Mucosa of rectum (tissue), 2 donors: ENCODE measurements at regions not wholly inside any gene's neighbourhood (a gene's known extent, or its start where the extent isn't known, plus 50 kb on each side); places are given as distances from the start of the nearest gene placed in this dataset.

Source experiments
- H3K27ac ChIP-seq, 2 donors: one replicate each; pipeline ENCODE4 v1.7.0; 2013; ENCODE audit warnings: inconsistent platforms in 2 of 2, low read depth in 2 of 2, low read length in 2 of 2
- H3K27me3 ChIP-seq, 2 donors: one replicate each; pipeline ENCODE4 v1.7.0; 2013; ENCODE audit warnings: low read length in 2 of 2; ENCODE audit not compliant: control insufficient read depth in 2 of 2, insufficient read depth in 2 of 2
- H3K36me3 ChIP-seq, 2 donors: one replicate each; pipeline ENCODE4 v1.7.0; 2013; ENCODE audit warnings: low read length in 2 of 2; ENCODE audit not compliant: control insufficient read depth in 2 of 2, insufficient read depth in 2 of 2
- H3K4me1 ChIP-seq, 2 donors: one replicate each; pipeline ENCODE4 v1.7.0; 2013; ENCODE audit warnings: low read length in 2 of 2, mild to moderate bottlenecking in 1 of 2; ENCODE audit not compliant: control insufficient read depth in 2 of 2, insufficient read depth in 2 of 2
- H3K4me3 ChIP-seq, 2 donors: one replicate each; pipeline ENCODE4 v1.7.0; 2013; ENCODE audit warnings: low read length in 2 of 2
- H3K9ac ChIP-seq, 2 donors: one replicate each; pipeline ENCODE4 v1.7.0; 2013; ENCODE audit warnings: low read length in 2 of 2, low read depth in 1 of 2, mild to moderate bottlenecking in 1 of 2
- H3K9me3 ChIP-seq, 2 donors: one replicate each; pipeline ENCODE4 v1.7.0; 2013; ENCODE audit warnings: low read length in 2 of 2; ENCODE audit not compliant: control insufficient read depth in 2 of 2
- donor health status: healthy.
- donor health status: Normal muscosa, but diverticular disease.

- Histone ChIP-seq H3K9ac (no peak overlapping the region), H3K36me3 (no peaks in the 10 kb centered on the region), H3K4me3 (no peak overlapping the region), H3K9me3 (no peaks in the 10 kb centered on the region), H3K4me1 (no peaks in the 10 kb centered on the region), H3K27ac (no peak overlapping the region), H3K27me3 (no peaks in the 10 kb centered on the region)
These were observed 352.9 kb downstream of the LPIN1 start for GRCh38 chr2:12099374-12099773.

DNA sequence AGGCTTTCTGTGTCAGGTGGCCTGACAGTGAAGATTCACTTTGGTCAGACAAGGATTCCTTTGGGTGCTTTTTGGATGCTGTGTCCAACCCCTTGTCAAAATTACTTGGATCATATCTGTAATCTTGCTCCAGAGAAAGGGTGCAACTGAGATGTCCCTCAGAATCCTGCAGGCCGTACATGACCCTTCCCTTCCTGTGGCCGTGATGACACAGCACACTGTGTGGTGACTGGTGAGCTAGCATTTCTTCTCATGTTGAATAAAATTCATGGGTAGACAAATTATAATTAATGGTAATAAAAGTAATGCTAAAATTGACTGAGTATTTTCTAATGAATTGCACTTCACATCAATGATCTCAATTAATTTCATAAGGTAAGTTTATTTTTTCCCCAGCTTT, 356.2 kb downstream of the LPIN1 start:
- H3K9me3 ChIP-seq = no peaks in the 10 kb centered on the region
- no peaks in the 10 kb centered on the region for H3K27me3 ChIP-seq
- H3K4me1 ChIP-seq = no peaks in the 10 kb centered on the region
- H3K36me3 ChIP-seq = no peaks in the 10 kb centered on the region
- H3K27ac ChIP-seq = no peak overlapping the region
- H3K9ac ChIP-seq = no peak overlapping the region
- H3K4me3 ChIP-seq = no peak overlapping the region

DNA sequence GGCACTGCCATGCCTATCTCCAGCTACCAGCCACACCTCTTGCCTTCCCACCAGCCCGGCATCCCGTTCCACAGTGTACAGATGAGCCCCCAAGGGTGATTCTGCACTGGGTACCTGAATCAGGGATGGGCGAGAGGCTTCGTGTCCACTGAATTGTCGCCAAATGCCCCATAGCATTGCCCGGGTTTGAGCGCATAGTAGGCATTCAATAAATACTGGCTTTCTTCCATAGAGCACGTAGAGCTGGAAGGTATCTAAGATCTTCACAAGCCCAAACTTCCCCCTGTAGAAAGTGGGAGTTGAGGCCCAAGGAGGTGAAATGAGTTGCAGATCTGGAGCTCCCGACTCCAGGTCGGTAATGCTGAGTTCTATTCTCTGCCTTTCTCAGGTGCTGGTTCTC, 358.7 kb downstream of the LPIN1 start:
- H3K27me3 ChIP-seq = no peaks in the 10 kb centered on the region
- no peaks in the 10 kb centered on the region for H3K4me1 ChIP-seq
- no peak overlapping the region for H3K27ac ChIP-seq
- H3K9me3 ChIP-seq = no peaks in the 10 kb centered on the region
- H3K9ac ChIP-seq = no peak overlapping the region
- no peak overlapping the region for H3K4me3 ChIP-seq
- H3K36me3 ChIP-seq = no peaks in the 10 kb centered on the region

DNA sequence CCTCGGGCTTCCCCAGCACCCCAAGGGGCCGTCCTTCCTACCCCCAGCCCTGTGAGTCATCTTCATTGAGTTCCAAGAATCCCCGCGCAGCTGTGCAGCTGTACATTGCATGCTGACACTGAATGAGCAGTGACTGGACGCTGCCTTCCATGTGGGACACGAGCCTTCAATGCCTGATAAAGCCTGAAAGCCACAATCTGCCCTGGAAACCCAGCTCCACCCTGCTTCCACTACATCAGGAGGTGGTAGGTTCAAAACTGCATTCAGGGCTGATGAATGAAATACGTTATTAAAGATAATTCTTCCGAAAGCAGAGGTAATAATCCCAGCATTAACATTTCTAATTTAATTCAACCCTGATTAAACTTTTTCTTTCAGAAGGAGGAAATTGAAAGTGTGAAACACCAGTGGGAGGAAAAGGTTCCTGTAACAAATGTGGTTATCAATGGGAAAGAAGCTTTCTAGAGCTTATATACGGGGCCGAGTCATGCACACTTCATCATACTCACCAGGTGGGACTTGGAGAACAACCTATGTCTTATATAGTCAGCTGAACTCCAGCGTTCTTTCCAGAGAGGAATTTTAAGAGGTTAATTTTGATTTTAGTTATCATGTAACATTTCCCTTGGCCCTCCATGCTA, 360.1 kb downstream of the LPIN1 start:
- Histone ChIP-seq H3K9me3 (no peaks in the 10 kb centered on the region), H3K4me3 (no peak overlapping the region), H3K4me1 (no peaks in the 10 kb centered on the region)

GRCh38 chr2:12107321-12107720, 360.9 kb downstream of the LPIN1 start:
- H3K4me1 ChIP-seq = no peaks in the 10 kb centered on the region
- H3K36me3 ChIP-seq = no peaks in the 10 kb centered on the region
- H3K27me3 ChIP-seq = no peaks in the 10 kb centered on the region
- no peak overlapping the region for H3K4me3 ChIP-seq
- H3K27ac ChIP-seq = no peak overlapping the region
- no peak overlapping the region for H3K9ac ChIP-seq
- no peaks in the 10 kb centered on the region for H3K9me3 ChIP-seq

More for the DNA sequence above, 360.1 kb downstream of the LPIN1 start:
- Histone ChIP-seq H3K27ac (no peak overlapping the region), H3K27me3 (no peaks in the 10 kb centered on the region), H3K36me3 (no peaks in the 10 kb centered on the region), H3K9ac (no peak overlapping the region)

GRCh38 chr2:12107939-12108338, 361.5 kb downstream of the LPIN1 start:
- no peaks in the 10 kb centered on the region for H3K4me1 ChIP-seq
- no peak overlapping the region for H3K9ac ChIP-seq
- no peak overlapping the region for H3K27ac ChIP-seq
- no peak overlapping the region for H3K4me3 ChIP-seq
- no peaks in the 10 kb centered on the region for H3K27me3 ChIP-seq
- H3K36me3 ChIP-seq = no peaks in the 10 kb centered on the region
- no peaks in the 10 kb centered on the region for H3K9me3 ChIP-seq

DNA sequence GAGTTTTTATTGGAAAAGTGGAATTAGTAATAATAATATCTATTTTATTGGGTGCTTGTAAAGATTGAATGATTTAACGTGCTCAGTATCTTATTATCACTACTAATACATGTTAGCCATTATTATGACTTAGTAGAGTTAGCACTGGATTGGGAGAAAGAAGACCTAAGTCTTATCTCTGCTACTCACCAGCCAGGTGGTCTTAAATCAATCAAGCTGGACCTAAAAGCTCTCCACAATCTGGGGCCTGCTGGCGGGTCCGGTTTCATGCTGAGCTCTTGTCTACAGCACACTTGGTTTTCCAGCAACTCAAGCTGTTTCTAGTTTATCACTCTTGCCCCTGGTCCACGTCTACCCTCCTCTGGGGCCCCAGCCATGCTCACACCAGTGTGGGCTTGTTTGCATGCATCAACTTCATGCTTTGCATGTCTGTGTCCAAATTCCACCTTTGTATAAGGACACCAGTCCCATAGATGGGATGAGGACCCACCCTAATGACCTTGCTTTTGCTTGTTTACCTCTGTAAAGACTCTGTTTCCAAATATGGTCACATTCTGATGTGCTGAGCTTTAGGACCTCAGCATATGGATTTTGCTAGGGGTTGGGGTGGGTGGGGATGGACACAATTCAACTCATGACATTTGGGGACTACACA, 363.1 kb downstream of the LPIN1 start:
- no peaks in the 10 kb centered on the region for H3K36me3 ChIP-seq
- H3K27ac ChIP-seq = no peak overlapping the region
- no peak overlapping the region for H3K4me3 ChIP-seq
- H3K27me3 ChIP-seq = no peaks in the 10 kb centered on the region
- no peak overlapping the region for H3K9ac ChIP-seq
- H3K9me3 ChIP-seq = no peaks in the 10 kb centered on the region
- H3K4me1 ChIP-seq = no peaks in the 10 kb centered on the region

- no peak overlapping the region for H3K27ac ChIP-seq
- no peak overlapping the region for H3K4me3 ChIP-seq
- no peaks in the 10 kb centered on the region for H3K4me1 ChIP-seq
- no peaks in the 10 kb centered on the region for H3K27me3 ChIP-seq
- H3K9ac ChIP-seq = no peak overlapping the region
- H3K9me3 ChIP-seq = no peaks in the 10 kb centered on the region
- H3K36me3 ChIP-seq = no peaks in the 10 kb centered on the region
These were observed 363.6 kb downstream of the LPIN1 start for GRCh38 chr2:12110074-12110473.

DNA sequence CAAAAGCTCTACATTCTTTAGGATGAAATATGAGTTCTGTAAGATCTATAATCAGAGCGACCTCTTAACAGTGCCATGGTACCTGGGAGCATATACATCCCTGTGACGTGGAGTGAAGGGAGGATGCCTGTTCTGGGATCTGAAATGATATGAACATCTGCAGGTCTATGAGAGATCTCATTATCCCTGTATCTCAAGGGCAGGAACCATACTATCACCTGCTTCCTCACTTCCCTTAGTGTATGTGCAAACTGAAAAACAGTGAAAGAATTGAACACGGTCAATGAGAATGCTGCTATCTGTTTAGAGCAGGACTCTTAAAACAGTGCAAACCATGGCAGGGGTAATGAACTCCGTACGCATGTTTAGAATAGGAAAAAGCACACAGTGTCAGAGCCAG, 364.0 kb downstream of the LPIN1 start:
- no peaks in the 10 kb centered on the region for H3K36me3 ChIP-seq
- no peak overlapping the region for H3K27ac ChIP-seq
- no peaks in the 10 kb centered on the region for H3K4me1 ChIP-seq
- H3K4me3 ChIP-seq = no peak overlapping the region
- H3K9ac ChIP-seq = no peak overlapping the region
- no peaks in the 10 kb centered on the region for H3K27me3 ChIP-seq
- no peaks in the 10 kb centered on the region for H3K9me3 ChIP-seq

DNA sequence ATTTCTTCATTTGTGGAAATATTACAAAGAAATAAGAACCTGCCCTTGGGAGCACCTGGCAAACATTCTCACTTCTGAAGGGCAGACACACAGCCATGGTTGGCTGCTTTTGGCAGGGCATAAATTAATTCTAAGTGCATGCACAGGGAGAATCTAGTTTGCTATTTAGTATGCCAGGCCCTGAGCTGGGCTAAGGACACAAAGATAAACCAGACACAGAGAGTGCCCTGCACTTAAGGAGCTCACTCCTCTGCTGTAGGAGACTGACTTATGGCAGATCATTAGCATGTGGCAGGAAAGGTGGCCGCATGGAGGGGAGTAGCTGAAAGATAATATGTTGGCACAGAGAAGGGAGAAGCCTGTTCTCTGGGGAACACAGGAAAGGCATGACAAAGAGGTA, 367.0 kb downstream of the LPIN1 start:
- H3K27ac ChIP-seq = no peak overlapping the region
- H3K4me3 ChIP-seq = no peak overlapping the region
- no peaks in the 10 kb centered on the region for H3K27me3 ChIP-seq
- no peaks in the 10 kb centered on the region for H3K9me3 ChIP-seq
- H3K9ac ChIP-seq = no peak overlapping the region
- no peaks in the 10 kb centered on the region for H3K4me1 ChIP-seq
- H3K36me3 ChIP-seq = no peaks in the 10 kb centered on the region
